ENCODE measurements at regions not wholly inside any gene's neighbourhood (a gene's known extent, or its start where the extent isn't known, plus 50 kb on each side); places are given as distances from the start of the nearest gene placed in this dataset.

- no peak for TF ChIP-seq ELF4 (IDR thresholded peaks at IDR 0.05)
- TF ChIP-seq SP1 (IDR thresholded peaks at IDR 0.05), result no peak
- TF ChIP-seq FOXA1 (IDR thresholded peaks at IDR 0.05), result no peak
- TF ChIP-seq FOXK2 (IDR thresholded peaks at IDR 0.05), result no peak
- TF ChIP-seq L3MBTL2 (conservative IDR thresholded peaks at IDR 0.05), result no peak
- no peak for TF ChIP-seq BHLHE40 (IDR thresholded peaks at IDR 0.05; ENCODE audit: borderline replicate concordance)
- no peak for TF ChIP-seq ZNF384 (IDR thresholded peaks at IDR 0.05)
- no peak for TF ChIP-seq NFRKB (IDR thresholded peaks at IDR 0.05)
Observed at GRCh38 chr3:3587647-3587972, 211.6 kb upstream of the LRRN1 start.
